Calu3 (cell line): ENCODE measurements at regions not wholly inside any gene's neighbourhood (a gene's known extent, or its start where the extent isn't known, plus 50 kb on each side); places are given as distances from the start of the nearest gene placed in this dataset.

Source experiments
- BruUV-seq: library from RNA; stranded (reverse); fragments of 400-500 nt; replicated peaks from 2 replicates; lab custom pipeline; 2021; lab: Mats Ljungman, UMichigan
- CTCF ChIA-PET: fragments of 300-600 bp; sonication (Branson Sonifier 250); formaldehyde crosslinking; loops from one replicate; lab custom pipeline; 2022; ENCODE audit warnings: antibody characterized with exemption; lab: Charles Lee
- DNase-seq: peaks from one replicate; pipeline ENCODE4 v3.0.0; 2022
- H3K27ac Mint-ChIP-seq: one replicate; pipeline ENCODE4 v1.8.0; 2022; ENCODE audit warnings: mixed read lengths; ENCODE audit not compliant: unreplicated experiment
- H3K27me3 Mint-ChIP-seq: one replicate; pipeline ENCODE4 v1.8.0; 2022; ENCODE audit warnings: mixed read lengths; ENCODE audit not compliant: unreplicated experiment
- H3K36me3 Mint-ChIP-seq: one replicate; pipeline ENCODE4 v1.8.0; 2022; ENCODE audit warnings: mild to moderate bottlenecking, moderate library complexity, mixed read lengths; ENCODE audit not compliant: insufficient read depth, unreplicated experiment
- H3K4me1 Mint-ChIP-seq: one replicate; pipeline ENCODE4 v1.8.0; 2022; ENCODE audit warnings: mild to moderate bottlenecking, low read depth, mixed read lengths; ENCODE audit not compliant: unreplicated experiment
- H3K4me3 Mint-ChIP-seq: one replicate; pipeline ENCODE4 v1.8.0; 2022; ENCODE audit warnings: mild to moderate bottlenecking, low read depth, moderate library complexity, mixed read lengths; ENCODE audit not compliant: unreplicated experiment
- H3K9me3 Mint-ChIP-seq: one replicate; pipeline ENCODE4 v1.8.0; 2022; ENCODE audit warnings: low read depth, mixed read lengths; ENCODE audit not compliant: unreplicated experiment
- intact Hi-C: fragments of 100-400 bp; cut with micrococcal nuclease; formaldehyde crosslinking; loops from one replicate; pipeline ENCODE4 v1.10.0; 2022; ENCODE audit not compliant: unreplicated experiment
- TF ChIP-seq, protein P1 (sequence below): fragments of 200-600 bp; IDR thresholded peaks from one replicate; pipeline ENCODE4 v1.8.0; 2022; ENCODE audit warnings: antibody characterized with exemption; ENCODE audit not compliant: unreplicated experiment

- peaks cover 6% of the 10 kb centered on the region for H3K9me3 Mint-ChIP-seq
- no peak overlapping the region for H3K4me3 Mint-ChIP-seq
- DNase-seq = no peak
- CTCF ChIA-PET = interaction anchor here (0.5 kb wide), 1 partner anchor 474 kb away, joined by 5 read pairs; no protein-coding TSS in a partner anchor
- intact Hi-C loops = no loop called here
- no peaks in the 10 kb centered on the region for H3K27me3 Mint-ChIP-seq
- H3K4me1 Mint-ChIP-seq = peaks cover 24% of the 10 kb centered on the region
- TF ChIP-seq, protein P1, sequence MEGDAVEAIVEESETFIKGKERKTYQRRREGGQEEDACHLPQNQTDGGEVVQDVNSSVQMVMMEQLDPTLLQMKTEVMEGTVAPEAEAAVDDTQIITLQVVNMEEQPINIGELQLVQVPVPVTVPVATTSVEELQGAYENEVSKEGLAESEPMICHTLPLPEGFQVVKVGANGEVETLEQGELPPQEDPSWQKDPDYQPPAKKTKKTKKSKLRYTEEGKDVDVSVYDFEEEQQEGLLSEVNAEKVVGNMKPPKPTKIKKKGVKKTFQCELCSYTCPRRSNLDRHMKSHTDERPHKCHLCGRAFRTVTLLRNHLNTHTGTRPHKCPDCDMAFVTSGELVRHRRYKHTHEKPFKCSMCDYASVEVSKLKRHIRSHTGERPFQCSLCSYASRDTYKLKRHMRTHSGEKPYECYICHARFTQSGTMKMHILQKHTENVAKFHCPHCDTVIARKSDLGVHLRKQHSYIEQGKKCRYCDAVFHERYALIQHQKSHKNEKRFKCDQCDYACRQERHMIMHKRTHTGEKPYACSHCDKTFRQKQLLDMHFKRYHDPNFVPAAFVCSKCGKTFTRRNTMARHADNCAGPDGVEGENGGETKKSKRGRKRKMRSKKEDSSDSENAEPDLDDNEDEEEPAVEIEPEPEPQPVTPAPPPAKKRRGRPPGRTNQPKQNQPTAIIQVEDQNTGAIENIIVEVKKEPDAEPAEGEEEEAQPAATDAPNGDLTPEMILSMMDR = no peak
- H3K36me3 Mint-ChIP-seq = peaks cover 5% of the 10 kb centered on the region
- BruUV-seq = no TSS peak
- no peak overlapping the region for H3K27ac Mint-ChIP-seq
These were observed 247.9 kb downstream of the BAMBI start for GRCh38 chr10:28925121-28925663.

GRCh38 chr10:28926932-28927331 is 249.6 kb downstream of the BAMBI start:
- Mint-ChIP-seq H3K4me1 (peaks cover 24% of the 10 kb centered on the region), H3K4me3 (no peak overlapping the region), H3K9me3 (peaks cover 6% of the 10 kb centered on the region), H3K27me3 (no peaks in the 10 kb centered on the region), H3K36me3 (peaks cover 5% of the 10 kb centered on the region), H3K27ac (no peak overlapping the region)
- DNase-seq = no peak
- CTCF ChIA-PET = interaction anchor here (0.6 kb wide), 1 partner anchor 1182 kb away, joined by 3 read pairs; no protein-coding TSS in a partner anchor
- BruUV-seq = no TSS peak
- intact Hi-C loops = no loop called here
- TF ChIP-seq, protein P1 = no peak

DNA sequence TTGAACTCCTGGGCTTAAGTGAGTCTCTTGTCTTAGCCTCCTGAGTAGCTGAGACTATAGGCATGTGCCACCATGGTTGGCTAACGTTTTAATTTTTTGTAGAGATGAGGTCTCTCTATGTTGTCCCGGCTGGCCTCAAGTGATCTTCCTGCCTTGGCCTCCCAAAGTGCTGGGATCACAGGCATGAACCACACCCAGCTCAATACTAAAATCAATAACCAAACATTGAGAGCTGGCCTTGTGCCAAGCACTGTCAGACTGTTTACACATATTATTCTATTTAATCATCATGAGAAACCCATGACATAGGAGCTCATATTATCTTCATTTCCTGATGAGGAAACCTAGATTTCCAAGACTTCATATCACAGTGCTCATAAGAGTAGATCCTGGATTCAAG is 251.2 kb downstream of the BAMBI start:
- Mint-ChIP-seq H3K4me1 (peaks cover 15% of the 10 kb centered on the region), H3K36me3 (peaks cover 5% of the 10 kb centered on the region), H3K4me3 (no peak overlapping the region), H3K27ac (peak overlapping the region; percentile 9), H3K9me3 (no peaks in the 10 kb centered on the region), H3K27me3 (no peaks in the 10 kb centered on the region)
- CTCF ChIA-PET = interaction anchor here (0.5 to 1.6 kb wide), 4 partner anchors 8 to 264 kb away, joined by 3 to 8 read pairs (median 3); no protein-coding TSS in a partner anchor
- no TSS peak for BruUV-seq
- TF ChIP-seq, protein P1 = no peak
- intact Hi-C loops = loop anchor here (2.0 kb wide), 1 partner anchor 54 kb away; no protein-coding TSS in a partner anchor
- DNase-seq = peak; percentile 73

DNA sequence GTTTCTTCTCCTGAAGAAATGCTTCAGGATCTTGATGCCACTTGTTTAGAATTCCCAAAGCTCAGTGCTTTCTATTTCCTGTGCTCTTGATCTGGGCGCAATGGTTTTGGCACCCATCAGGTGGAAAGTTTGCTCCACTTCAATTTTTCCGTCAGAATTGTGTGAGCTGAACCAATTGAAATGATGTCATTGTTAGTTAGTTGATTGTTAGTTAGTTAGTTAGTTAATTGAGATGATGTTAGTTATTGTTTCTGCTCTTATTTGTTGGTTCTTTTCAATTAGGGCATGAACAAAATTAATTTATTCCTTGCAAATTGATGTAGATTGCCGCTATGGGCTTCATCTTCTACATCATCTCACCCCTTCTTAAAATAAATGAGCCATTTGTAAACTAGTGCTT is 252.6 kb downstream of the BAMBI start:
- CTCF ChIA-PET = no interaction called here
- no TSS peak for BruUV-seq
- Mint-ChIP-seq H3K27ac (no peak overlapping the region), H3K27me3 (no peaks in the 10 kb centered on the region), H3K9me3 (no peaks in the 10 kb centered on the region), H3K4me3 (no peak overlapping the region), H3K36me3 (peaks cover 5% of the 10 kb centered on the region), H3K4me1 (peaks cover 15% of the 10 kb centered on the region)
- no peak for DNase-seq
- TF ChIP-seq, protein P1 = no peak
- intact Hi-C loops = loop anchor here (2.0 kb wide), 1 partner anchor 55 kb away; no protein-coding TSS in a partner anchor
